Smooth muscle cell (in vitro differentiated cells): ENCODE measurements at regions not wholly inside any gene's neighbourhood (a gene's known extent, or its start where the extent isn't known, plus 50 kb on each side); places are given as distances from the start of the nearest gene placed in this dataset.
"Not testable (repeated sequence)": the region's sequence is repeated elsewhere in the genome, so short reads cannot be mapped to it uniquely, and the experiment has no call there.

Source experiments
- DNase-seq: peaks from one replicate; lab custom pipeline; 2025; ENCODE audit not compliant: unreplicated experiment; lab: John Stamatoyannopoulos, UW
- H2AFZ ChIP-seq: fragments of 200-600 bp; sonication (generic); 2 replicates; pipeline ENCODE4 v1.6.0; 2016; ENCODE audit warnings: antibody characterized with exemption, low read depth, mild to moderate bottlenecking
- H3F3A ChIP-seq: fragments of 200-600 bp; sonication (generic); 2 replicates; pipeline ENCODE4 v1.6.0; 2017; ENCODE audit warnings: antibody characterized with exemption, low read depth
- H3K27ac ChIP-seq: fragments of 200-600 bp; sonication (generic); 2 replicates; pipeline ENCODE4 v1.5.1; 2016; ENCODE audit warnings: low read depth, mild to moderate bottlenecking
- H3K27me3 ChIP-seq: fragments of 200-600 bp; sonication (generic); 2 replicates; pipeline ENCODE4 v1.6.1; 2016; ENCODE audit warnings: low read depth, mild to moderate bottlenecking
- H3K36me3 ChIP-seq: fragments of 200-600 bp; sonication (generic); 2 replicates; pipeline ENCODE4 v1.5.1; 2016; ENCODE audit warnings: low read depth
- H3K4me1 ChIP-seq: fragments of 200-600 bp; sonication (generic); 2 replicates; pipeline ENCODE4 v1.5.1; 2016; ENCODE audit warnings: low read depth
- H3K4me2 ChIP-seq: fragments of 200-600 bp; sonication (generic); 2 replicates; pipeline ENCODE4 v1.6.0; 2016; ENCODE audit warnings: mild to moderate bottlenecking
- H3K4me3 ChIP-seq: fragments of 200-600 bp; sonication (generic); 2 replicates; pipeline ENCODE4 v1.5.1; 2016; ENCODE audit warnings: mild to moderate bottlenecking
- H3K79me2 ChIP-seq: fragments of 200-600 bp; sonication (generic); 2 replicates; pipeline ENCODE4 v1.6.0; 2016; ENCODE audit warnings: low read depth, mild to moderate bottlenecking
- H3K9ac ChIP-seq: fragments of 200-600 bp; sonication (generic); 2 replicates; pipeline ENCODE4 v1.6.0; 2016; ENCODE audit warnings: low read depth
- H3K9me3 ChIP-seq: fragments of 200-600 bp; sonication (generic); replicated peaks from 2 replicates; pipeline ENCODE4 v1.5.1; 2016; ENCODE audit warnings: low read depth
- H4K20me1 ChIP-seq: fragments of 200-600 bp; sonication (generic); 2 replicates; pipeline ENCODE4 v1.6.0; 2016; ENCODE audit warnings: low read depth
- CTCF ChIP-seq: fragments of 200-600 bp; sonication (generic); IDR thresholded peaks from 2 replicates; pipeline ENCODE4 v1.5.1; 2017; ENCODE audit warnings: borderline replicate concordance, mild to moderate bottlenecking, antibody characterized with exemption; ENCODE audit not compliant: insufficient read depth, poor library complexity, severe bottlenecking
- WGBS: methylation state at CpG from one replicate; pipeline ENCODE4 v1.1.7; 2016; ENCODE audit warnings: low lambda C conversion rate; 5-methylcytosine and 5-hydroxymethylcytosine counted together

- Histone ChIP-seq H3K27ac (peak overlapping the region; percentile 94), H3K36me3 (no peaks in the 10 kb centered on the region), H2AFZ (peak overlapping the region; percentile 91), H3F3A (peaks cover 8% of the 10 kb centered on the region), H3K4me1 (peaks cover 46% of the 10 kb centered on the region), H3K27me3 (no peaks in the 10 kb centered on the region), H3K4me3 (peak overlapping the region; percentile 52), H3K9me3 (no peaks in the 10 kb centered on the region), H3K4me2 (peak overlapping the region; percentile 84), H3K79me2 (no peaks in the 10 kb centered on the region), H4K20me1 (no peaks in the 10 kb centered on the region), H3K9ac (peak overlapping the region; percentile 42)
- no peak for DNase-seq
- 66% methylated on average over 2 of the region's 2 CpGs for WGBS
- no peak for TF ChIP-seq CTCF
Observed at GRCh38 chr6:112881828-112882780, 535.0 kb downstream of the RFPL4B start.

GRCh38 chr6:112883095-112883494, 536.0 kb downstream of the RFPL4B start:
- peak overlapping the region; percentile 42 for H3K9ac ChIP-seq
- DNase-seq, result no peak
- TF ChIP-seq CTCF, result no peak

GRCh38 chr6:112886415-112886814, 539.3 kb downstream of the RFPL4B start:
- H3K9ac ChIP-seq, result no peak overlapping the region
- no peaks in the 10 kb centered on the region for H3K27me3 ChIP-seq
- no peaks in the 10 kb centered on the region for H3K36me3 ChIP-seq
- no peaks in the 10 kb centered on the region for H4K20me1 ChIP-seq
- peaks cover 25% of the 10 kb centered on the region for H3K4me1 ChIP-seq
- H2AFZ ChIP-seq, result no peak overlapping the region
- H3K4me2 ChIP-seq, result no peak overlapping the region
- no peak for TF ChIP-seq CTCF
- H3K9me3 ChIP-seq, result no peaks in the 10 kb centered on the region
- H3K4me3 ChIP-seq, result no peak overlapping the region
- H3K27ac ChIP-seq, result no peak overlapping the region
- WGBS, result 89% methylated on average over 2 of the region's 2 CpGs
- no peak for DNase-seq
- no peaks in the 10 kb centered on the region for H3K79me2 ChIP-seq
- H3F3A ChIP-seq, result no peaks in the 10 kb centered on the region

More at GRCh38 chr6:112883095-112883494, 536.0 kb downstream of the RFPL4B start:
- 65% methylated on average over 3 of the region's 3 CpGs for WGBS
- peak overlapping the region; percentile 94 for H3K27ac ChIP-seq
- peak overlapping the region; percentile 91 for H2AFZ ChIP-seq
- no peaks in the 10 kb centered on the region for H4K20me1 ChIP-seq
- H3K4me1 ChIP-seq, result peaks cover 38% of the 10 kb centered on the region
- H3K4me2 ChIP-seq, result peak overlapping the region; percentile 84
- H3K4me3 ChIP-seq, result no peak overlapping the region
- H3K36me3 ChIP-seq, result no peaks in the 10 kb centered on the region
- H3K9me3 ChIP-seq, result no peaks in the 10 kb centered on the region
- no peaks in the 10 kb centered on the region for H3K27me3 ChIP-seq
- no peaks in the 10 kb centered on the region for H3F3A ChIP-seq
- no peaks in the 10 kb centered on the region for H3K79me2 ChIP-seq

GRCh38 chr6:112887424-112887823, 540.3 kb downstream of the RFPL4B start:
- not testable (repeated sequence) for H3K79me2 ChIP-seq, H3F3A ChIP-seq, DNase-seq, H3K27me3 ChIP-seq, H3K4me2 ChIP-seq, H3K36me3 ChIP-seq, H3K4me3 ChIP-seq, H3K9me3 ChIP-seq, H2AFZ ChIP-seq, H3K9ac ChIP-seq, H4K20me1 ChIP-seq, H3K27ac ChIP-seq
- WGBS, result 93% methylated on average over 4 of the region's 4 CpGs
- H3K4me1 ChIP-seq, result peaks cover 15% of the 10 kb centered on the region
